B cell (primary cell): ENCODE measurements at regions not wholly inside any gene's neighbourhood (a gene's known extent, or its start where the extent isn't known, plus 50 kb on each side); places are given as distances from the start of the nearest gene placed in this dataset.

Source experiments
- EZH2 ChIP-seq: IDR thresholded peaks from 2 replicates; pipeline ENCODE4 v1.6.1; 2012; ENCODE audit warnings: borderline replicate concordance, low read depth, mild to moderate bottlenecking, moderate library complexity, low read length; ENCODE audit not compliant: insufficient read depth, poor library complexity, severe bottlenecking
- TF ChIP-seq, protein P1 (sequence below): fragments of 200-600 bp; IDR thresholded peaks from one replicate; pipeline ENCODE4 v1.8.0; 2022; ENCODE audit warnings: antibody characterized with exemption, mild to moderate bottlenecking

DNA sequence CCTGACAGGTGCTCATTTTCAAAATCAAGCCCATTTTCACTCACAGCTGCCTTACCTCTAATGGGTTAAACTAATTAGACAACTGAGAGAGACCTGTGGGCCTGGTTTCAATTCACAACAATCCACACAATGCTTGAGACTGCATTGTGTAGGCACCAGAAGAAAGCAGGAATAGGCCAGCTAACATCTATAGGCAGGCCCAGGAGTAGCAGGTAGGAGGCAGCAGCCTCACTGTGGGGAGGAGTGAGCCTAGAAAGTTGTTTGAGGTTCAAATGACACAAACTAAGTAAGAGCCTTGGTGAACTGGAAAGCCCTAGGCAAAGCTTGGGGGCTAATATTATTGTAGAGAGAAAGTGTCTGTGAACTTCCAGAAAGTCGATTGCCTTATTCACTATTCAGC is 289.5 kb upstream of the CCDC196 start:
- TF ChIP-seq, protein P1, sequence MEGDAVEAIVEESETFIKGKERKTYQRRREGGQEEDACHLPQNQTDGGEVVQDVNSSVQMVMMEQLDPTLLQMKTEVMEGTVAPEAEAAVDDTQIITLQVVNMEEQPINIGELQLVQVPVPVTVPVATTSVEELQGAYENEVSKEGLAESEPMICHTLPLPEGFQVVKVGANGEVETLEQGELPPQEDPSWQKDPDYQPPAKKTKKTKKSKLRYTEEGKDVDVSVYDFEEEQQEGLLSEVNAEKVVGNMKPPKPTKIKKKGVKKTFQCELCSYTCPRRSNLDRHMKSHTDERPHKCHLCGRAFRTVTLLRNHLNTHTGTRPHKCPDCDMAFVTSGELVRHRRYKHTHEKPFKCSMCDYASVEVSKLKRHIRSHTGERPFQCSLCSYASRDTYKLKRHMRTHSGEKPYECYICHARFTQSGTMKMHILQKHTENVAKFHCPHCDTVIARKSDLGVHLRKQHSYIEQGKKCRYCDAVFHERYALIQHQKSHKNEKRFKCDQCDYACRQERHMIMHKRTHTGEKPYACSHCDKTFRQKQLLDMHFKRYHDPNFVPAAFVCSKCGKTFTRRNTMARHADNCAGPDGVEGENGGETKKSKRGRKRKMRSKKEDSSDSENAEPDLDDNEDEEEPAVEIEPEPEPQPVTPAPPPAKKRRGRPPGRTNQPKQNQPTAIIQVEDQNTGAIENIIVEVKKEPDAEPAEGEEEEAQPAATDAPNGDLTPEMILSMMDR, result no peak
- TF ChIP-seq EZH2, result no peak
